GM18519 (cell line): ENCODE measurements at regions not wholly inside any gene's neighbourhood (a gene's known extent, or its start where the extent isn't known, plus 50 kb on each side); places are given as distances from the start of the nearest gene placed in this dataset.
"Not testable (repeated sequence)": the region's sequence is repeated elsewhere in the genome, so short reads cannot be mapped to it uniquely, and the experiment has no call there.

Experiments
- ATAC-seq: cut with Tn5 transposase; IDR thresholded peaks from one replicate; pipeline ENCODE4 v1.9.1; 2021; ENCODE audit warnings: mild to moderate bottlenecking, moderate library complexity; ENCODE audit not compliant: unreplicated experiment, low FRiP score

- ATAC-seq = no peak
These were observed 219.6 kb downstream of the CYP26B1 start for GRCh38 chr2:71927757-71928715.

GRCh38 chr2:71926876-71927756 lies 220.5 kb downstream of the CYP26B1 start:
- no peak for ATAC-seq

GRCh38 chr2:71926089-71926447 lies 221.6 kb downstream of the CYP26B1 start:
- no peak for ATAC-seq

GRCh38 chr2:71925268-71926088 lies 222.2 kb downstream of the CYP26B1 start:
- no peak for ATAC-seq

GRCh38 chr2:71923887-71924533 lies 223.7 kb downstream of the CYP26B1 start:
- peak; percentile 76 for ATAC-seq

- ATAC-seq = no peak
These were observed 224.5 kb downstream of the CYP26B1 start for GRCh38 chr2:71923143-71923525.

- no peak for ATAC-seq
These were observed 225.0 kb downstream of the CYP26B1 start for GRCh38 chr2:71922499-71923142.

GRCh38 chr2:71922091-71922490 lies 225.6 kb downstream of the CYP26B1 start:
- no peak for ATAC-seq

- ATAC-seq = not testable (repeated sequence)
These were observed 226.8 kb downstream of the CYP26B1 start for GRCh38 chr2:71920819-71921218.

- ATAC-seq = no peak
These were observed 228.0 kb downstream of the CYP26B1 start for GRCh38 chr2:71919708-71920107.

- ATAC-seq = no peak
These were observed 237.4 kb downstream of the CYP26B1 start for GRCh38 chr2:71910277-71910676.

- no peak for ATAC-seq
These were observed 238.9 kb downstream of the CYP26B1 start for GRCh38 chr2:71908798-71909197.

GRCh38 chr2:71907503-71907902 lies 240.2 kb downstream of the CYP26B1 start:
- no peak for ATAC-seq

GRCh38 chr2:71906357-71906973 lies 241.2 kb downstream of the CYP26B1 start:
- ATAC-seq = no peak

- no peak for ATAC-seq
These were observed 242.5 kb downstream of the CYP26B1 start for GRCh38 chr2:71905205-71905604.

GRCh38 chr2:71903841-71904240 lies 243.8 kb downstream of the CYP26B1 start:
- no peak for ATAC-seq

- ATAC-seq = no peak
These were observed 246.2 kb downstream of the CYP26B1 start for GRCh38 chr2:71901466-71901865.

GRCh38 chr2:71898851-71899681 lies 248.6 kb downstream of the CYP26B1 start:
- no peak for ATAC-seq
